ENCODE measurements at regions not wholly inside any gene's neighbourhood (a gene's known extent, or its start where the extent isn't known, plus 50 kb on each side); places are given as distances from the start of the nearest gene placed in this dataset.
"Not testable (repeated sequence)": the region's sequence is repeated elsewhere in the genome, so short reads cannot be mapped to it uniquely, and the experiment has no call there.

DNA sequence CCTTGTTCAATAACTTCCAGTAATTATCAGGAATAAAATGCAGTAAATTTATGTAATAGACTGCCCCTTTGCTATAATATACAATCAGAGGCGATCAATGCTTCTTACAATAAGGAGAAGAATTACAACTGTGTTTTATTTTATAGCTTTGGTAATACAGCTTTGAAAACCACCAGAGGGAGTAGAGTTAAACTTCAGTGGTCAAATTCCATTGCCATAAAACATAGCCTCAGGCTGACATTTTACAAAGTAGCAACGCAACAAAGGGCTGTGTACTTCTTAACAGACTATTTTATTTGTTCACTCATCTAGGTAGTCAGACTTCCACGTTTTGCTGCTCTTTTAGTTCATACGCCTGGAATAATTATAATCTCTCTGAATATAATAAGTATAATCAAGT, 58.5 kb downstream of the TEX13C start:
- DNase-seq (ENCODE audit: low spot score) = no peak

DNA sequence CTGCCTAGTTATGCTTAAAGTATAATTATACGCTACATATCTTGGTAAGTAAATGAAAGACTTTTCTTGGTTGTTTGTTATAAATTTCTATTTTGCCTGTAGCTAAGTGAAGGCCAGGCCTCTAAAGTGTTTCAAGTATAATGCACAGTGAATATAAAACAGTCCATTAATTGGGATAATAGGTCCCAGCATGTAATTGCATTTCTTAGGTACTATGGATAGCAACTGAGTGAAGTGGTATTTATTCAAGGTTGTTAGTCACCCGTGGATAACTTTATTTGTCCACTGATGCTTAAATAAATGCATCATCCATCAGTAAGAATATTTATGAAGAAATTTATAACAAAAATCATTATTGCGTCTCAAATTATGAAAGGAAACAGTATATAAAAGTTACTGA, 59.1 kb downstream of the TEX13C start:
- DNase-seq (ENCODE audit: low spot score) = no peak

- DNase-seq (ENCODE audit: low spot score) = no peak
Measured at GRCh38 chrX:125382148-125382628, 62.5 kb downstream of the TEX13C start.

GRCh38 chrX:125382889-125383288, 63.2 kb downstream of the TEX13C start:
- no peak for DNase-seq (ENCODE audit: low spot score)

DNA sequence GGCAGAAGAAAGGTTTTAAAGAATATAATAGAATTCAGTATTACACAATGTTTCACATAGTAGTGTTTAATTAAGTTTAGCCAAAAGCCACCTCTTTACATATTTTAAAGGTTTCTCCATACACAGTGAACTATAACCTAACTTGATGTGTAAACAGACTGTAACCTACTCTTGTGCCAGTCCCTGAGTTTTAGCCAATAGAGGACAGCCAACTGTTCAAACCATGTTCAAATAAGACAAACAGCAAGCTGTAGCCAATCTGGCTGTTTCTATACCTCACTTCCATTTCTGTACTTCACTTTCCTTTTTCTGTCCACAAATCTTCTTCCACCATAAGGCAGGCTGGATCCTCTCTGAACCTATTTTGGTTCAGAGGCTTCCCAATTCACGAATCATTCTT, 65.2 kb downstream of the TEX13C start:
- no peak for DNase-seq (ENCODE audit: low spot score)

GRCh38 chrX:125387945-125388344, 68.3 kb downstream of the TEX13C start:
- DNase-seq (ENCODE audit: low spot score) = no peak

- no peak for DNase-seq (ENCODE audit: low spot score)
Measured at GRCh38 chrX:125394449-125394848, 74.8 kb downstream of the TEX13C start.

- no peak for DNase-seq (ENCODE audit: low spot score)
Measured at GRCh38 chrX:125395626-125396025, 76.0 kb downstream of the TEX13C start.

GRCh38 chrX:125398959-125399440, 79.3 kb downstream of the TEX13C start:
- no peak for DNase-seq (ENCODE audit: low spot score)

- DNase-seq (ENCODE audit: low spot score) = no peak
Measured at GRCh38 chrX:125402807-125403206, 83.1 kb downstream of the TEX13C start.

DNA sequence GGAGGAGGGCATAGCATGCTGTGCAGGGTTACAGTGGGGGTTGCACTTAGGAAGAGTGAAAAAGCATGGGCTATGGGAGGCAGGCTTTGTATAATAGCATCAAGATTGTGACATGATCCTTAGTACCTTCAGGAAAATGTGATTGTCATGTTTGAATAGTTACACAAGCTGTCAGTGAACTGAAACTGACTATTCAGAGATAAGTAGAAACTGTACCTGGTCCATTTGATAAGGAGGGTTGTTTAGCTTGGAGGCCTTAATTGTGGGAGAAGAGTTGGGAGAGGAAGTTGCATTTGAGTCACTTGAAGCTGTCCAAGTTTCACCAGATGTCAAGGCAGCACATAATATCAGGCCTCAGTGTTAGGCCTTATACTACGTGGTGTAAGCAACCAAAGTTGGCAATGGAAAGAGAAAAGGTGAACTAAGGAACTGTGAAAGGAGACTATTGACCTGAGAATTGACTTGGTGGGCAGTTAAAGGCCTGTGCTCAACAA, 85.0 kb downstream of the TEX13C start:
- no peak for DNase-seq (ENCODE audit: low spot score)

DNA sequence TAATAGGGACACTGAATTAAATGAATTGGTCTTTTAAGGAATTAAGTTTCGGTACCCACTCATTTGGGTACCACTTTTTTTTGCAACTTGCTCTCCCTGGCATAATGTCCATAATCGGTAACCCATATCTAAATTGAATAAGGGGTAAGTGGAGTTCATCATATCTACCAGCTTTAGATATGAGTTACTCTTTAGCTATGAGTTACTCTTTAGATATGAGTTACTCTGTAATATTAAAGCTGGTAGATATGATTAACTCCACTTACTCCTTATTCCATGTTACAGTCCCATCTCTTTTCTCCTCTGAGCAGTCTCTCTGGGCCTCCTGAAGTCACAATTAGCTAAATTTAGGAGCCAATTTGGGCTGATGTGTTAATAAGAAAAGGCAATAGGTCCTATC, 85.7 kb downstream of the TEX13C start:
- no peak for DNase-seq (ENCODE audit: low spot score)

DNA sequence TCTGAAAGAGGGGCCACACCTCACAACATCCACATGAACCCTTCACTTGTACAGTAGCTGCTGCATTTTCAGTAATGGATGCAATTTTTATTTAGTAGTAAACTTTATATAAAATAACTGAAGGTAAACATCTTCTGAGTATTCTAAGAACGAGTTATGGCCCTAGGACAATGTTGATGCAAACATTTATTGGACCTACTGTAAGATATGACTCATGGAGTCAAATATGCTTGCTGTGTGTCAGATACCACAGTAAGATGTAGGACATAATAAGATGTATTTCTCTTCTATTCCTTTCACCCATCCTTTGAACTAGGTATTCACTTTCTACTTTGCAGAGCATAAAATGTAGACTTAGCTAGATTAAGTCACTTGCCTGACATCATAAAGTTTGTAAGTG, 87.6 kb downstream of the TEX13C start:
- no peak for DNase-seq (ENCODE audit: low spot score)

- DNase-seq (ENCODE audit: low spot score) = no peak
Measured at GRCh38 chrX:125420809-125421208, 101.1 kb downstream of the TEX13C start.

- no peak for DNase-seq (ENCODE audit: low spot score)
Measured at GRCh38 chrX:125422986-125423385, 103.3 kb downstream of the TEX13C start.

- DNase-seq (ENCODE audit: low spot score) = no peak
Measured at GRCh38 chrX:125424536-125424935, 104.9 kb downstream of the TEX13C start.

- no peak for DNase-seq (ENCODE audit: low spot score)
Measured at GRCh38 chrX:125436855-125437254, 117.2 kb downstream of the TEX13C start.

- DNase-seq (ENCODE audit: low spot score) = no peak
Measured at GRCh38 chrX:125439194-125439849, 119.7 kb downstream of the TEX13C start.

DNA sequence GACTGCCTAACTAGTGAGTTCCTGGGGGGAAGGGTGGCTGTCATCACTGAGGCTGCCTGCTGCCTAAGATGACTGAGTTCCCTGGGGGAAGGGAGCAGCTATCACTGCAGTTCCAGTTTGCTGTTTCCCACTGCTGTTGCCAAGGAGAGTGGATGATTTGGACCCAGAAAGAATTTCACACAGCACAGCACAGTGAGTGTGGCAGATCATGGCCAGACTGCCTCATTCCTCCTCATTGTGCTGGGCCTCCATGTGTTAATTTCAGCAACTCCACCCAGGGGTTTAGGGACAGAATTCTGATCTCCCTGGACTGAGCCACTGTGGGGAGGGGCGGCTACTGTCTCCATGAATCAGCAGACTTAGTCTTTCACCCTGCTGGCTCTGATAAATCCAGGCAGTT, 125.0 kb downstream of the TEX13C start:
- no peak for DNase-seq (ENCODE audit: low spot score)

DNA sequence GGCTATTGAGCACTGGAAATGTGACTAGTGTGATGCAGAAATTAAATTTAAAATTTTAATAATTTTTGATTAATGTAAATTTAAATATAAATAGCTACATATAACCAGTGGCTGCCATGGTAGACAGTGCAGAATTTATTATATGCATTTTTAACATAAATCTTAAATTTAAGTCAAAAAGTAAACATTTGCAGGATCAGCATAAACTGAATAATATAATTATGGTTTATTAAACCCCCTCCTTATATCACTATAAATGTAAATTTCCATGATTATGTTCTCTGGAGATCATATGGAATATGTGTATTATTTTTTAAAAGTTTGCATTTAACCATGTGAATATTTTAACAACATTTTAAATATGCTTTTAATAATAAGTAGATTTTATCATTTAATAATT, 155.8 kb downstream of the TEX13C start:
- no peak for DNase-seq (ENCODE audit: low spot score)

GRCh38 chrX:125492439-125492838, 172.8 kb downstream of the TEX13C start:
- DNase-seq (ENCODE audit: low spot score) = no peak

- not testable (repeated sequence) for DNase-seq (ENCODE audit: low spot score)
Measured at GRCh38 chrX:125493004-125493403, 173.3 kb downstream of the TEX13C start.

- DNase-seq (ENCODE audit: low spot score) = no peak
Measured at GRCh38 chrX:125497667-125498066, 178.0 kb downstream of the TEX13C start.

- DNase-seq (ENCODE audit: low spot score) = no peak
Measured at GRCh38 chrX:125503769-125504168, 184.1 kb downstream of the TEX13C start.

Measured in left forelimb (tissue), 1 donor.